Amniotic epithelial cell (primary cell): ENCODE measurements at regions not wholly inside any gene's neighbourhood (a gene's known extent, or its start where the extent isn't known, plus 50 kb on each side); places are given as distances from the start of the nearest gene placed in this dataset.

Source experiments
- DNase-seq: peaks from one replicate; pipeline ENCODE4 v3.0.0-alpha.2; 2010; ENCODE audit warnings: low read depth

GRCh38 chr11:128365044-128365443 is 222.3 kb downstream of the ETS1 start:
- peak; percentile 74 for DNase-seq

GRCh38 chr11:128361451-128362020 is 225.8 kb downstream of the ETS1 start:
- peak; percentile 88 for DNase-seq

GRCh38 chr11:128359515-128359914 is 227.8 kb downstream of the ETS1 start:
- peak; percentile 48 for DNase-seq

GRCh38 chr11:128357073-128357472 is 230.3 kb downstream of the ETS1 start:
- DNase-seq = no peak

- no peak for DNase-seq
These were observed 231.8 kb downstream of the ETS1 start for GRCh38 chr11:128355558-128355957.

- no peak for DNase-seq
These were observed 232.9 kb downstream of the ETS1 start for GRCh38 chr11:128354476-128354875.

- DNase-seq = no peak
These were observed 236.2 kb downstream of the ETS1 start for GRCh38 chr11:128351168-128351567.

- DNase-seq = no peak
These were observed 237.6 kb downstream of the ETS1 start for GRCh38 chr11:128349650-128350299.

- peak; percentile 59 for DNase-seq
These were observed 240.6 kb downstream of the ETS1 start for GRCh38 chr11:128346804-128347203.

GRCh38 chr11:128345316-128345715 is 242.0 kb downstream of the ETS1 start:
- no peak for DNase-seq

- DNase-seq = no peak
These were observed 243.5 kb downstream of the ETS1 start for GRCh38 chr11:128343870-128344269.

- no peak for DNase-seq
These were observed 244.2 kb downstream of the ETS1 start for GRCh38 chr11:128343135-128343514.

- DNase-seq = peak; percentile 39
These were observed 244.7 kb downstream of the ETS1 start for GRCh38 chr11:128342511-128343134.

GRCh38 chr11:128341280-128342248 is 245.8 kb downstream of the ETS1 start:
- DNase-seq = peak; percentile 28

- no peak for DNase-seq
These were observed 247.6 kb downstream of the ETS1 start for GRCh38 chr11:128339792-128340191.

GRCh38 chr11:128338811-128339210 is 248.5 kb downstream of the ETS1 start:
- peak; percentile 62 for DNase-seq

- peak; percentile 81 for DNase-seq
These were observed 251.2 kb downstream of the ETS1 start for GRCh38 chr11:128336203-128336602.

GRCh38 chr11:128335729-128336128 is 251.6 kb downstream of the ETS1 start:
- no peak for DNase-seq

GRCh38 chr11:128334311-128335044 is 252.9 kb downstream of the ETS1 start:
- DNase-seq = no peak

GRCh38 chr11:128331317-128331716 is 256.0 kb downstream of the ETS1 start:
- no peak for DNase-seq

GRCh38 chr11:128330203-128330602 is 257.2 kb downstream of the ETS1 start:
- no peak for DNase-seq
